ENCODE measurements at regions not wholly inside any gene's neighbourhood (a gene's known extent, or its start where the extent isn't known, plus 50 kb on each side); places are given as distances from the start of the nearest gene placed in this dataset.

DNA sequence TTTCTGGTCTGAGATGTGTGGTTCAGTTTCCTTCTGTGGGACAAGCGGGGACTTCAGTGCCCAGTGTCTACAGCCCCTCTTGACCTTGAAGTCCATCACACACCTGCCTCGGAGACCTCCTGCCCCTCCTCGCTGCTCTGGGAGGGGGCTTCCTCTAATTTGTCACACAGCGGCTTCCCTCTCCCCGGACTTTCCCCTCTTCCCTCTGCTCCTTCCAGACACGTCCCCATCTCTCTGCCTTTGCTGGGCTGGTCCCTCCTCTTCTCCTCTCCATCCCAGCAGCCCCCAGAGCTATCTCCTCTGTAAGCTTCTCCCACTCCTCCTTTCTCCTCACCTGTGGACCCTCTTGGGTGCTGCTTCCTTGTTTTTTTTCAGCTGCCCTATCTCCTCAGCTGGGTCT is 122.2 kb upstream of the SORCS3 start:
- no TSS peak for BruUV-seq (replicated peaks)
- Histone ChIP-seq H3K4me1 (ENCODE audit: control insufficient read depth in 1 of 2, insufficient read depth in 2 of 2, low read length in 2 of 2) (no peaks in the 10 kb centered on the region), H3K4me3 (replicated peaks in 1 of 2; ENCODE audit: low read depth in 1 of 2, low read length in 2 of 2) (no peak overlapping the region), H4K20me1 (ENCODE audit: insufficient read depth) (no peaks in the 10 kb centered on the region), H3K27ac (ENCODE audit: low read depth, low read length) (no peak overlapping the region), H3K9me2 (ENCODE audit: insufficient read depth) (no peaks in the 10 kb centered on the region), H3K4me2 (ENCODE audit: low read length) (no peak overlapping the region), H2AFZ (ENCODE audit: low read depth, low read length, poor library complexity, severe bottlenecking) (no peak overlapping the region), H3K9me3 (ENCODE audit: control insufficient read depth in 1 of 2, insufficient read depth in 1 of 2, low read depth in 1 of 2, low read length in 2 of 2) (no peaks in the 10 kb centered on the region), H3K9ac (ENCODE audit: low read length) (no peak overlapping the region), H3K36me3 (ENCODE audit: control insufficient read depth in 1 of 2, insufficient read depth in 2 of 2, low read length in 2 of 2) (no peaks in the 10 kb centered on the region), H3K79me2 (ENCODE audit: insufficient read depth, low read length) (no peaks in the 10 kb centered on the region), H3K27me3 (ENCODE audit: insufficient read depth, low read length) (peaks cover 88% of the 10 kb centered on the region)
- intact Hi-C loops (cut with micrococcal nuclease), result no loop called here
- TF ChIP-seq ZBTB33 (IDR thresholded peaks at IDR 0.05; ENCODE audit: extremely low read depth, insufficient replicate concordance, low read length) (no peak), JUND (IDR thresholded peaks at IDR 0.05) (no peak), EGR1 (IDR thresholded peaks at IDR 0.05; ENCODE audit: low read depth) (no peak), FOSL1 (IDR thresholded peaks at IDR 0.05; ENCODE audit: low read depth) (no peak), SRF (IDR thresholded peaks at IDR 0.05; ENCODE audit: low read depth) (no peak), ZNF274 (IDR thresholded peaks at IDR 0.05; ENCODE audit: low read depth, low read length) (no peak), RAD21 (IDR thresholded peaks at IDR 0.05; ENCODE audit: low read depth) (no peak), MAX (IDR thresholded peaks at IDR 0.05) (no peak), SIN3A (IDR thresholded peaks at IDR 0.05; ENCODE audit: low read depth) (no peak), EZH2phosphoT487 (IDR thresholded peaks at IDR 0.05; ENCODE audit: borderline replicate concordance) (no peak), CBX3 (IDR thresholded peaks at IDR 0.05; ENCODE audit: low read depth) (no peak), ELF1 (IDR thresholded peaks at IDR 0.05; ENCODE audit: borderline replicate concordance, low read depth) (no peak), POLR2A (IDR thresholded peaks at IDR 0.05; ENCODE audit: borderline replicate concordance, extremely low read depth, insufficient read depth, insufficient read length) (no peak)
- TF ChIP-seq, protein P1, sequence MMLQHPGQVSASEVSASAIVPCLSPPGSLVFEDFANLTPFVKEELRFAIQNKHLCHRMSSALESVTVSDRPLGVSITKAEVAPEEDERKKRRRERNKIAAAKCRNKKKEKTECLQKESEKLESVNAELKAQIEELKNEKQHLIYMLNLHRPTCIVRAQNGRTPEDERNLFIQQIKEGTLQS (IDR thresholded peaks at IDR 0.05), result no peak
- ChIA-PET CTCF (no interaction called here), POLR2A (no interaction called here), RAD21 (ENCODE audit: low non-redundant PET in 1 of 2, low total read pairs in 2 of 2, uncharacterized antibody in 2 of 2, unreplicated experiment in 2 of 2) (no interaction called here)
- no peak for ATAC-seq
- DNase-seq (ENCODE audit: low read depth, low spot score), result no peak
